HTERT RPE-1 (cell line): ENCODE measurements at regions not wholly inside any gene's neighbourhood (a gene's known extent, or its start where the extent isn't known, plus 50 kb on each side); places are given as distances from the start of the nearest gene placed in this dataset.

Experiments
- in situ Hi-C: fragments of 300-500 bp; cut with MboI; formaldehyde crosslinking; loops from 4 replicates; pipeline ENCODE4 v1.14.3; 2020; ENCODE audit warnings: low sequenced_read_pairs

- in situ Hi-C loops = no loop called here
These were observed 395.8 kb downstream of the MTX2 start for GRCh38 chr2:176665086-176665485.

- in situ Hi-C loops = no loop called here
These were observed 399.7 kb downstream of the MTX2 start for GRCh38 chr2:176668912-176669311.

- in situ Hi-C loops = no loop called here
These were observed 400.3 kb downstream of the MTX2 start for GRCh38 chr2:176669398-176670174.

GRCh38 chr2:176675271-176675949 lies 406.2 kb downstream of the MTX2 start:
- in situ Hi-C loops = no loop called here

- in situ Hi-C loops = no loop called here
These were observed 408.6 kb downstream of the MTX2 start for GRCh38 chr2:176677746-176678265.

- in situ Hi-C loops = no loop called here
These were observed 409.3 kb downstream of the MTX2 start for GRCh38 chr2:176678571-176678970.

- in situ Hi-C loops = no loop called here
These were observed 409.9 kb downstream of the MTX2 start for GRCh38 chr2:176679061-176679669.

- in situ Hi-C loops = no loop called here
These were observed 411.8 kb downstream of the MTX2 start for GRCh38 chr2:176680916-176681516.

- in situ Hi-C loops = no loop called here
These were observed 412.4 kb downstream of the MTX2 start for GRCh38 chr2:176681584-176682115.

- in situ Hi-C loops = no loop called here
These were observed 413.0 kb downstream of the MTX2 start for GRCh38 chr2:176682278-176682677.

- in situ Hi-C loops = no loop called here
These were observed 414.4 kb downstream of the MTX2 start for GRCh38 chr2:176683618-176684111.

- in situ Hi-C loops = no loop called here
These were observed 416.7 kb downstream of the MTX2 start for GRCh38 chr2:176685908-176686307.

GRCh38 chr2:176686328-176686727 lies 417.1 kb downstream of the MTX2 start:
- in situ Hi-C loops = no loop called here

GRCh38 chr2:176687342-176687741 lies 418.1 kb downstream of the MTX2 start:
- in situ Hi-C loops = no loop called here

- in situ Hi-C loops = no loop called here
These were observed 418.7 kb downstream of the MTX2 start for GRCh38 chr2:176687944-176688343.

GRCh38 chr2:176689711-176690110 lies 420.5 kb downstream of the MTX2 start:
- in situ Hi-C loops = no loop called here

- in situ Hi-C loops = no loop called here
These were observed 422.2 kb downstream of the MTX2 start for GRCh38 chr2:176691471-176691870.

- in situ Hi-C loops = no loop called here
These were observed 423.3 kb downstream of the MTX2 start for GRCh38 chr2:176692533-176692932.

GRCh38 chr2:176699098-176699497 lies 429.9 kb downstream of the MTX2 start:
- in situ Hi-C loops = no loop called here

GRCh38 chr2:176699644-176700043 lies 430.4 kb downstream of the MTX2 start:
- in situ Hi-C loops = no loop called here

- in situ Hi-C loops = no loop called here
These were observed 432.9 kb downstream of the MTX2 start for GRCh38 chr2:176702131-176702530.
